HG03378 (cell line): ENCODE measurements at regions not wholly inside any gene's neighbourhood (a gene's known extent, or its start where the extent isn't known, plus 50 kb on each side); places are given as distances from the start of the nearest gene placed in this dataset.

Experiments
- ATAC-seq: cut with Tn5 transposase; IDR thresholded peaks from one replicate; pipeline ENCODE4 v1.9.1; 2021; ENCODE audit warnings: mild to moderate bottlenecking, moderate library complexity; ENCODE audit not compliant: unreplicated experiment

GRCh38 chr5:171647043-171647903 is 138.3 kb upstream of the SMIM23 start:
- ATAC-seq = no peak

DNA sequence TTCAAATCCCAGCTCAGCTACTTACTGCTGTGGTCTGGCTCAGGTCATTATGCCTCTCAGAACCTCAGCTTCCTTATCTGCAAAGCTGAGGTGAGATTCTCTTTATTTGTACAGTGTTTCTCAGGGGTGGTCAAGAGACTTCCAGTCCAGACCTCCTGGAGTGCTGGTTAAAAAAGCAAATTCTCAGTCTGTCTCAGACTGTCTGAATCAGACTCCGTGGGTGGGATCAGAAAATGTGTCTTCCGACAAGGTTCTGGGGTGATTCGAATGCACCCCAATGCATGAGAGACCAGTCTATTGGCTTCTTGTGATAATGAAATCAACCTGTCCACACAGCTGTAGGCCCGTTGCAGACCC is 137.7 kb upstream of the SMIM23 start:
- no peak for ATAC-seq

GRCh38 chr5:171648279-171649074 is 137.1 kb upstream of the SMIM23 start:
- ATAC-seq = no peak

DNA sequence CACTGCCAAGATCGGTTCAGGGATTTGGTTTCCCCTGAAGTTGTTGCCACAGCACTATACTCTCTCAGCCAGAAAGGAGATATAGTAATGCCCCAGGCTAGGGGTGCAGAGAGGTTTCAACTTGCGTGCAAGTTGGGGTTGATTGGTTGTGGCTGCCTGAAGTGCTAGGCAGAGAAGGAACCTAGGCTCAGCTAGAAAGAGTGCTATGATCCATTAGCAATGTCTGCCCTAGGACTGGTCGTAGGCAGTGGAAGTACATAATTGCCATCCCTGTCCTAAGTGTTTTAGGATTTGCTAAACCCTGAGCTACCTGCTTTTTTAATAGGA is 136.6 kb upstream of the SMIM23 start:
- ATAC-seq = no peak

- ATAC-seq = no peak
These were observed 135.0 kb upstream of the SMIM23 start for GRCh38 chr5:171650597-171650996.

DNA sequence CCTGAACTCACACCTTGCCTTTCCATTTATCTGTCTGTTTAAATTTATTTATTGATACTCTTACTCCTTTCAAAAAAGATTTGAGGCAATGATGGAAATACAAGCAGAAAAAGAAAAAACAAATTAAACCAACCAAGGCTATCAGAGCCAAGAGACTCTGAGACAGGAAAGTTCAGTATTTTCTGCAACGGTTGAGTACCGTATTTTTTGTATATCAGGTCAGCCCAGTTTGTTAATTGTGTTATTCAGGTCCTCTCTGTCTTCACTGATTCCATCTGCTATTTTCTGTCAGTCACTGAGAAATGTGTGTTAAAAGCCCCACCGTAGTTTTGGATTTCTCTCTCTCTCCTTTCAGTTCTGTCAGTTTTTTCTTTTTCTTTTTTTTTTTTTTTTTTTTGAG is 134.5 kb upstream of the SMIM23 start:
- no peak for ATAC-seq

DNA sequence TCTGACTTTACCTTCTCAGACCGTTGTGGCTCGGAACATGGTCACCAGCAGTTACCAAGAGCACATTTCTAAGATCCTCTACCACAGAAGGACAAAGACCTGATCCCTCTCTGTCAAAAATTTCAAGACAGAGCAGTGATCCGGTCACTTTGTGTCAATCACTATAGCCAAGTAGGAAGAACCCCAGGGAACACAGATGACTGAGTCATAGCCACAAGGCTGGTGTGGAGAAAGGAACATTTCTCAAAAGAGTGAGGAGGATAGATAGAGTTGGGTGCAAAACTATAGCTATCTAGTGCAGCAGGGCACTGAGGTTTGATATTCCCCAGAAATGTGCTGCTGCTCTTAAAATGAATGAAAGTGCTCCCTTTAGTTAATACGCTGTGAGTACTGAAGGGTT is 130.7 kb upstream of the SMIM23 start:
- no peak for ATAC-seq

DNA sequence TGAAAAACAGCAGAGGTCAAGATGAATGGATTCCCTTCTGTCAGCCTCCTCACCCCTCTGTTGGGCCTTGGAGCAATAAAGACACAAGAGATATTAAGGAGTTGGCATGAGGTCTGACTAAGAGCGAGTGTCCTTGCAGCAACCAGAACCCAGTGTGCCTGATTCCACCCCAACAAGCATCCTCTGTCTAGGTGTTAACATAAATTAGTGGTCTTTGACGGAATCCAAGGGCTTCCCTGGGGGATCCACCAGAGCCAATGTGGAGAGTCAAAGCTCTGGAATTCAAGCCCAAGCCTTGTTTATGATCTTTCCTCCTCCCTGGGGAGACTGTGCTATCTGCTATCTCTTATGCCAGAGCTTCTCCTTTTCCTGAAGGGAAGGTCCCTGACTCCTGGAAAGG is 128.1 kb upstream of the SMIM23 start:
- ATAC-seq = no peak

GRCh38 chr5:171659896-171660295 is 125.7 kb upstream of the SMIM23 start:
- no peak for ATAC-seq

- ATAC-seq = no peak
These were observed 125.2 kb upstream of the SMIM23 start for GRCh38 chr5:171660434-171660833.

DNA sequence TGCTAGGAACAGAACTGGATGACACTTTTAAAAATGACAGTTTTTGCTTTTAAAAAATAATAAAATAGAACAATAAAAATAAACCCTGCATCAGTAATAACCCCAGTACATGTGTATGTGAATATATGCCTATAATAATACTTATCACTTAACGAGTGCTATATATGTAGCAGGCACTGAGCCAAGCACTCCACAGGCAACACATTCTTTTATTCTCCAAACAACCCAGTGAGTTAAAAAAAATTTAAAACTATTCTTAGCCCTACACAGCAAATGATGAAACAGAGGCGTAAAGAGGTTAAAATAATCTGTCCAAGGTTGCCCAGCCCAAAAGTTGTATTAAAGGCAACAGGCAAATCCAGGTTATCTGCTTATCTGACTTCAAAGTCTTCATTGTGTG is 124.5 kb upstream of the SMIM23 start:
- no peak for ATAC-seq

DNA sequence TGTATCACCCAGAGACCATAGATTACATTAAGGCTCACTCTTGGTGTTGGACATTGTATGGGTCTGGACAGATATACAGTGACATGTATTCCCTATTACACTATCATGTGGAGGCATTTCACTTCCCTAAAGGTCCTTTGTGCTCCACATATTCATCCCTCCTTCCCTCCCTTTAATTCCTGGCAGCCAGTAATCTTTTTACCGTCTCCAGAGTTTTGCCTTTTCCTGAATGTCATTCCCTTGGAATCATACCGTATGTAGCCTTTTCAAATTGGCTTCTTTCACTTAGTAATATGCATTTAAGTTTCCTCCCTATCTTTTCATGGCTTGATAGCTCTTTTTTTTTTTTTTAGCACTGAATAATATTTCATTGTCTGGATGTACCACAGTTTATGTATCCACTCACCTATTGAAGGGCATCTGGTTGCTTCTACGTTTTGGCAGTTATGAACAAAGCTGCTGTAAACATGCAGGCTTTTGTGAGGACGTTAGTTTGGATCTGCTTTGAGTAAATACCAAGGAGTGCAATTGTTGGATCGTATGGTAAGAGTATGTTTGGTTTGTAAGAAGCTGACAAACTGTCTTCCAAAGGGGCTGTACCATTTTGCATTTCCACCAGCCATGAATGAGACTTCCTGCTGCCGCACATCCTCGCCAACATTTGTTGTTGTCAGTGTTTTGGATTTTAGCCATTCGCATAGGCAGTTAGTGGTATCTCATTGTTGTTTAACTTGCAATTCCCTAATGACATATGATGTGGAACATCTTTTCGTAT is 122.1 kb upstream of the SMIM23 start:
- no peak for ATAC-seq

- no peak for ATAC-seq
These were observed 121.1 kb upstream of the SMIM23 start for GRCh38 chr5:171664489-171664888.

DNA sequence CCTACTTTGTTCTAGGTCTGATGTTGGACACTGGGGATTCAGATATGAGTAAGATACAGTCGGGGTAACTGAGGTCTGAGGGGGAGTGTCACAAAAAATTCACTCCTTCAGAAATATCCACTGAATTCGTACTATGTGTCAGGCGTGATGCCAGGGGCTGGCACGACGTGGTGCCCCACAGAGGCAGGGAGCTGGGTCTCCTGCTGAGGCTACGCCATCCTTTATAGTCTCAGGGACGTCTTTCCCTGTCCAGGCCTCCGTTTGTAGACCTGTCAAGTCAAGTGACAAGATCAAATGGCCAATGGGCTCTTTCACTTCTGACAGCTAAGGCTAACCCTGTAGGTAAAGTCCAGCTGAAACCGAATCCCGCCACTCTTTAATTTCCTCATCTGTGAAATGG is 118.8 kb upstream of the SMIM23 start:
- ATAC-seq = no peak

GRCh38 chr5:171667341-171668096 is 118.1 kb upstream of the SMIM23 start:
- ATAC-seq = no peak

DNA sequence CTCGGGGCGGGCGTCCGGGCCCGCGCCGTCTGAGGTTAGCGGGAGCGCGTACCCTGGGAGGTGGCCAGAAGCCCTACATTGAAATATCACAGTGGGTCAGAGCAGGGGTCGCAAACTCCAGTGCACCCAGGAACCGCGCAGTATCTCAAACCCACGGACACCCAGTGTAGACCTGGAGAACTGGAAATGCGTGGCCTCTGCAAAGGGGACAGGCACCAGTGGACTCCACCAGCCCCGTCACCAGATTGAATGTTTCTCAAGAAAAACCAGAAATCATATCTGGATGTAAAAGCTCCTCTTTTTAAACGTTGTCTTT is 117.6 kb upstream of the SMIM23 start:
- no peak for ATAC-seq

GRCh38 chr5:171669571-171669970 is 116.0 kb upstream of the SMIM23 start:
- no peak for ATAC-seq

GRCh38 chr5:171672556-171672955 is 113.1 kb upstream of the SMIM23 start:
- no peak for ATAC-seq

DNA sequence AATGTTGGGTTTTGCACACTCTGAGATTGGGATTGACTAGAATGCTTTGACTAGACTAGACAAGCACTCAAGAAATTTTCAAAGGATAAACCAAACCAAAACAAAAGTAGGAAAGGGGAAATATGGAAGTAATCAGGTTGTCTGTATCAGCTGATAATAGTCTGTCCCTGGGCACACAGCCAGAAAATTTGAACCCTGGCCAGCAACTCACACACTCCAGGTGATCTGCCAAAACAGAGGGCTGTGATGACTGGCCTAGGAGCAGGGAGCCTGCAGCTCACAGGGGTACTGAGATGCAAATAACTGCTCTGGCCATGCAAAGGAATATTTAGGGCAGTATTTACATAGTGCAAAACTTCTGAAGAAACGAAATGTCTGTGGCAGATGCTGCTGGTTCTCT is 112.3 kb upstream of the SMIM23 start:
- no peak for ATAC-seq

DNA sequence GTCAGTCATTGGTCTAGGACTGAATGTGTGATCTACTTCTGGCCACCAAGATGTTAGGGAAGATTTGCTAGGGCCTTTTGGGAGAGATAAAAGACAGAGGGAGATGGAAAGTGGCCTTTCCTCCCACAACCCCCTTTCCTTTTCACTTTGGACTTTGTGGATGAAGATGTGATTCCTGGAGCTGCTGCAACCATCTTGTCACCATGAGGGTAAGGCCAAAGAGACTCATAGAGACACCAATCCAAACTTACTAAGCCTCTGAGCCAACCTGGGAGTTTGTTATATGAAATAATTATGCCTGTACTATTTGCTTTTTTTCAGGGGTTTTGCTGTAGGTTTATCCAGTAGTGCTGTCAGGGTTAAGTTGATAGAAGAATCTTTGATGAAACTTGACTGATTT is 111.8 kb upstream of the SMIM23 start:
- no peak for ATAC-seq

- no peak for ATAC-seq
These were observed 110.1 kb upstream of the SMIM23 start for GRCh38 chr5:171675511-171675910.
